NCI-H526 (cell line): ENCODE measurements at regions not wholly inside any gene's neighbourhood (a gene's known extent, or its start where the extent isn't known, plus 50 kb on each side); places are given as distances from the start of the nearest gene placed in this dataset.

Experiments
- DNase-seq, 2 experiments: peaks; one replicate each; lab custom pipeline; 2025; lab: John Stamatoyannopoulos, UW

DNA sequence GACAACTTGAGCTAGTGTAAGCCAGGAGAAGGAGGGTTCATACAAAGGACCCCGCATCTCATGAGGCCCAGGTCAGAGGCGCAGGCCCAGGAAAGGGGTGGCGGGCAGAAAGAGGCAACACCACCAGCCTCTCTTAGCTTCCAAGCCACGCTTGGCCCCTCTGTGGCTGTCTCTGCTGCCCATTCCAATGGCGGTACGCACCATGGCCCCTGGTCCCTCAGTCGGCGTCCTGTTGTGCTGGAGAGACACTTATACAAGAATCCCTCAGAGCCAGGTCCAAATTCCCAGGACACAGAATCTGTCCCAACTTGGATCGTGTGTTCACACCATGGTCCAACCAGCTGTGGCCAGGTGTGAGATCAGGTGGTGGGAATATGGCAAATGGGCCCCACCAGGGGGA lies 127.0 kb upstream of the CDH4 start:
- DNase-seq, result no peak

DNA sequence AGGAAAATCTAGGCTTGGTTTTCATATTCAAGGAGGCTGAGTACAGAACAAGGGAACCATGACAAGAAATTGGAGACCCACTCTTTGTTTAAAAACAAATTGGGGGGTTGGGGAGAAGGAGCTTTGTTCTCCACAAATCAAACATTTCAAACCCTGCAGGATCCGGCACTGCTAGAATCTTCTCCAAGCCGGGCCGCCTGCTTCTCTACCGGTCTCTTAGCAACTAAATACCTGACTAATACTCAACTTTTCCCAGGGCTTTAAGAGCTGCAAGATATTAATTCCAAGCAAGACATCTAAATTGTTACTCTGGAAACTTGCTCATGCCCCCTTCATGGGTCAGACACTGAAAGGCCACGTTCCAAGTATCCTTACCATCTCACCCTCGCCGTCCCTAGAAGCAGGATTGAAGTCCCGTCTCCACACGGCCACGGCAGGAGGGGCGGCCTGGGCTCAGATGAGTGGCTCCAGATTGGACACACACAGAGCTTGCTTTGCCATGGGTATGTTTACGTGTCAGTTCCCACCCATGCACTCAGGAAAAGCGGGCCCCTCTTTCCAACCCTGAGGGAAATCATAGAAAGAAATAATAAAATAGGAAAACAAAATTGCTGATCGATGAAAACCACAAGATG lies 126.4 kb upstream of the CDH4 start:
- DNase-seq, result no peak

DNA sequence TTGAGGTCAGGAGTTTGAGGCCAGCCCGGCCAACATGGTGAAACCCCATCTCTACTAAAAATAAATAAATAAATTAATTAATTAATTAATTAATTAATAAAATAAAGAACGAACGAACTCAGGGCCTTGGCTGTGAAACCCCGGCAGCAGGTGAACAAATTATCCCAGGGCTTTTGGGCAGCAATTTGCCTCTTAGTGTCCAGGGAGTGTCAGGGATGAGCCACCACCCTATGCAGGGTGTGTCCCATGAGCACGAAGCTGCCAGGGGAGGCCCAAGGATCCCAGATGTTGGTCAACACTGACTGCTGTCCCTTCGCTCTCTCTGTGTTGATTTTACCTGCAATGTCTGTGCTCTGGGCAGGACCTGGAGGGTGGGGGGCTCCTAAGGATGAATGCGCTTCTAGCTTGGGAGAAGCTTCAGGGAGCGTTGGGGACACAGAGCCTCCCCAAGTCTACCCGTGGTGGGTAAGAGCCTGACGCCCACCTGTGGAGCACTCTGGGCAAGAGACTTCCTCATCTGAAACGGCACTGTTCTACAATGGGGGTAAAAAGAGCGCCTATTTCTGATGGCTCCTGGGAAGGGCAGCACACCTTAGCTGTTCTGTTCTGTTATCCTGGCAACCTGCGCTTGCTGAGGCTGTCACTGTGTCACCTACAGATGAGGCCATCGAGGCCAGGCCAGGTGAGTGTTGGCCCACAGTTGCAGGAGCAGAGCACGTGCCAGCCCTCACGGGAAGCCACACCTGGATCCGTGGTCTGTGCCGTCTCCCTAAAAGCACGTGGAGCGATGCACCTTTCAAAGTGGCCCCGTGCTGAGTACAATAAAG lies 125.5 kb upstream of the CDH4 start:
- no peak for DNase-seq

- no peak for DNase-seq
Measured at GRCh38 chr20:61127311-61128039, 124.6 kb upstream of the CDH4 start.

- no peak for DNase-seq
Measured at GRCh38 chr20:61128701-61129269, 123.3 kb upstream of the CDH4 start.

DNA sequence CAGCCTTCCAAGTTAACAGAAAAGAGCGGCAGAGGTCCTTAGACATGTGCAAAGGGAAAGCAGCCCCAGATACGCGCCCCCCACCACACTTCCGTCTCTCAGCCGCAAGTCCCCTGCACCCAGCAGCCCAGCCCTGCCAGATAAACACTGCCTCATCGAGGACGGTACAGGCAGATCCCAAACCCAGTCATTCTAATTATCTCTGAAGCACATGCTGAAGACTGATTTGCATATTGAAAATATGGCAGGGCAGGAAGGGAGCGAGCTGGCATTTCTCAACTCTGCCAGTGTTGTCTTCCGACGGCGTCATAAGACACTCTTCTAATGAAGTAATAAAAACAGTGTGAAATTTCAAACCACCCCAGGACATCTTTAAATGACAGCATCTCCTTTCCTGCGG lies 122.8 kb upstream of the CDH4 start:
- DNase-seq, result peak; percentile 59 to 79

- DNase-seq, result no peak
Measured at GRCh38 chr20:61130156-61130555, 121.9 kb upstream of the CDH4 start.

DNA sequence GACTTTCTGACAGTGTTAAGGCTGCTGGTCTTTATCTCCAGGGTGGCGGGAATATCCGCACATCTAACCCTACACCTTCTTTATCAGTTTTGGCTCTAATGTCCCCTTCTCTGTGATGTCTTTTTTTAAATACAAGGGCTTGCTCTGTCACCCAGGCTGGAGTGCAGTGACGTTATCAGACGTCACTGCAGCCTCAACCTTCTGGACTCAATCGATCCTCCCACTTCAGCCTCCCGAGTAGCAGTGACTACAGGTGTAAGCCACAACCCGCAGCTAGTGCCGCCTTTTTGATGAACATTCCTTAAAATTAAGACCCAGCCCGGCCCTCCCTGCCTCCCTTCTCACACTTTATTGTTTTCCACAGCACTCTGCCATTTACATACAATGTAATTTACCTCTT lies 120.1 kb upstream of the CDH4 start:
- no peak for DNase-seq

DNA sequence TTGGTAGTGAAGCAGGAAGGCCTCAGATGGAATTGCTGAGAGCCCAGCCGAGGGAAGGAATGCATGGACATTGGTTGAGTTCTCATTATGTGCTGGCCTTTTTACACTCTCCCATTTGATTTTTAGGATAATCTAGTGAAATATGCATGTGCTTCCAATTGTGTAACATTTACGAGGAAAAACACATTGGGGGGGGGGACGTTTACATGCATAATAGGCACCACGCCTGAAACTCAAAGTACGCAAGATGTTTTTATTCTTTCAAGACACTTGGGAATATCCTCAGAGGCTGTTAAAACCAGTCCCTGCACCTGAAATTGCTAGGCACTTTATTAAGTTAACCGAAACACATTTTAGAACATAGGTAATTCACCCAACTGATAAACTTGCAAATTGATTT lies 118.5 kb upstream of the CDH4 start:
- DNase-seq, result no peak

- DNase-seq, result no peak
Measured at GRCh38 chr20:61134296-61135030, 117.6 kb upstream of the CDH4 start.

GRCh38 chr20:61135266-61135665 lies 116.8 kb upstream of the CDH4 start:
- DNase-seq, result no peak

DNA sequence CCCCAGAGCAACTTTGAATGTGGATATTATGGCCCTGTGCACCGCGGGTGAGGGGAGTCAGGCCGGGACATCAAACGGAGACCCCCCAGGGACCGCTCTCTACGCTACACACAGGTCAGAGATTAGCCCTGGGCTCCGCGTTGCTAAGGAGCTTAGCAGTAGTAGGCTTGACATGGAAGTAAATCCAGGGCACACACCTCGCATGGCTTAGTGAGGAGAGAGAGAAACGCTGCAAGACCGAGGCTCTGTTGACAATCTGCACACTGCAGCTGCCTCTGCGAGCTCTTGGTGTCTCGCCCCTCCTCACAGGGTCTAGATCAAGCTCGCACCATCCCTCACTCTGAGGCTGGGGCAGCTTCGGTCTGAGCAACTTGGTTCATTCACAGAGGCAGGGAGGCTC lies 116.1 kb upstream of the CDH4 start:
- DNase-seq, result no peak

DNA sequence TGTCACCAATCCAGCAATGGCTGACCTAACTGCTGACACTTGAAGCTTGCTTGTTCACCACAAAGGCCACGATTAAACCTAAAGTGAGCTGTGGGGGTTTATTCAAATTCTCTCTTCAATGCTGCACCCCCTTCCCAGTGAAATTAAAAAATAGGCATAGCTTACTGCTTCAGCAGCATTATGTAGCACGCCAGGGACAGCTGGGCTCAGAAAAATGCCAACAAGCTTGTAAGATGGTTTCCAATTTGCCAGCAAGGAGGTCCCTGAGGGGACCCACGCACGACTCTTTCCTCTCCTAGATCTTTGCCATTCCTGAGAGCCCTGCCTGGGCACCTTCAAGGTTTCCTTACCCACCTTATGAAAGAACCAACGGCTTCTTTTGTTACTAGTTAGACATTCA lies 113.5 kb upstream of the CDH4 start:
- no peak for DNase-seq

DNA sequence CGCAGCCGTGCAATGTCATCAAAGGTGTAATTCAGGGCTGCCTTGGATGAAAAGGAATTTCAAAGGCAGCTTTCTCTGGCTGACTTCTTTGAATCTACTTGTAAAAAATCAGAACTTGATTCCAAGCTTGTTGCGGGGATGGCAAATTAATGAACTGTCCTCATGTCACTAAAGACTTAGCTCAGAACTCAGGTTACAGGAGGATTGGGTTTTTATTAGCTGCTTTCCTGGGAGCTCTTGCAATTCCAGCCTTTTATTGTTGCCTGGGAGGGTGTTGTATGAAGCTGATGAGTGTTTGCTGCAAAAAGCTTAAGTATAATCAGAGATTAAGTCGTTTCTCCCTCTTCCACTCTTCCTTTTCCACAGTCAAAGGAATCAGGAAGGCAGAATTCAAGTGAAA lies 113.0 kb upstream of the CDH4 start:
- DNase-seq, result no peak

DNA sequence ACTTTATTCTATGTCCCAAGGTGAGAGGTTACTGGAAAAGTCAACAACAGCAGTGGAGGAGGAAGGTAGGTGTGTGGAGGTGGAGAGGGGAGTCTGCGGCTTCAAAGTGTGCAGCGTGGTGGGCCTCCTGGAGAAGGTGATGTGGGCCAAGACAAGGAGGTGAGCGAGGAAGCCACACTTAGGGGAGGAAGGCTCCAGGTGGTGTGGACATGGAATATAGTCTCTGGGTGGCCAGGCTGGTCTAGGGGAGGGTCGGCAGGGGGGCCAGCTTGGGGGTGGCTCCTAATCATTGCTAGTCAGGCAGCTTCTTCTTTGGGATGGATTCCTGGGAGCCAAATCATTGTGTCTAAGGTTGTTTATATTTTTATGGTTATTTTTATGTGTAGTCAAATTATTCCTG lies 111.5 kb upstream of the CDH4 start:
- DNase-seq, result no peak

DNA sequence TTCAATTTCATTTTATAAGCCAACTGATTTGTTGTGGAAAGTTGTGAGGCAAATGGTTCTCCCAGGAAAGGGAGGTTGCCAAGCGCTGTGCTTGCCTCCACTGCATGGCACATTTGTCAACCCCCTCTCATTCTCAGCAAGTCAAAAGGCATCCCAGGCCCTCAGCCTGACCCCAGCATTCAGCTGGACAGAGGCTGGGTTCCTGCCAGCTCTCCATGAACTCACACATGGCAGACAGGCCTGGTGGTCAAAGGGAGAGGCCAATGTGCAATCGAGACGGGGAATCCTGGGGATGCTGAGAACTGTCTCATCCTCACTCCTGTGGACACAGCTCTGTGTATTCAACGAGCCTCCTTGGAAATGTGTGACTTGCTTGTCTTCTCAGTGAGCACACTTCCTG lies 106.0 kb upstream of the CDH4 start:
- DNase-seq, result no peak

- DNase-seq, result no peak
Measured at GRCh38 chr20:61149636-61150035, 102.4 kb upstream of the CDH4 start.

GRCh38 chr20:61157301-61157700 lies 94.8 kb upstream of the CDH4 start:
- no peak for DNase-seq

GRCh38 chr20:61159957-61160686 lies 91.9 kb upstream of the CDH4 start:
- DNase-seq, result peak in 1 of 2 experiments; percentile 54

DNA sequence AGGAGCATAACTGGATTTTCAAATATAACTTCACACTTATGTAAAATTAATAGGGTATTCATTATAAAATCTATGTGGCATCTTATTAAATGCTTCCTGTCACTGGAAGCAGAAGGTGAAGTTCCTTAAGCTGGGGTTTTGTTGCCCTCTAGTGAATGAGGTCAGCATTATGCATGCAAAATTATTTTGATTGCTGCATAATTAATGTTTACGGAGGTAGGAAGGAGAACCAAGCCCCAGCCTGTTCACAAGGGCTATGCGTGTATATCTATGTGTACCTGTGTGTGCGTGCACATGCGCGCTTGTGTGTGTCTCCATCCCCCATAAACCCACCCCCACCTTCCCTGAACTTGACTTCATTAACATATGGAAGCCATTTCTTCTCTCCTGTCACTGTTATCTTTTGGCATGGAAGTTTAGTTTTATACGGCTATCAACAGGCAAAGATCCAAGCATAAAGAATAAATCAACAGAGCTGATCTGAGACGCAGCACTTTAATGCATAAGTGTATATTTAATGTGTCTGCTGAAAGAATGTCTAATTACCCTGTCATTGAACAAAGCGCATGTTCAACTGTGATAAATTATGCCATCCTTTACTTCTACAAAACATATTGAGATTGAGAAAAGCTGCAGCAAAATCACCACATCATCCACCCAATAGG lies 90.2 kb upstream of the CDH4 start:
- peak in 1 of 2 experiments; percentile 21 for DNase-seq

DNA sequence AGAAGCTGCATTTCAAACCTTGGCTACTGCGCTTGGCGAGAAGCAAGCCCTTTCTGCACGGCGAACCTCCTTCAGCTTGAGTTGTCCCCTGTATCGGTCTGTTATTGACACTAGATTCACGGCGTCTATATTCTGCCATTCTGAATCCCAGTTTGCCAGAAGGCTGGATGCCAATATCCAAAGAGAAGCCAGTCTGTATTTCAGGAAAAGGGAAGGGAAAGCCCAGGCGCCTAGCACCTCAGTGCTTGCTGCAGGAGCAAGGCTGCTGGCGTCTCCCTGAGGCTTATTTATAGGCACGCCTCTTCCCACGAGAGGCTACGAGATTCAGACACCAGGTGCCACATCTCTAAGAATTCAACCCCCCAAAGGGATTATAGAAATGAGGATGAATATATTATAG lies 89.6 kb upstream of the CDH4 start:
- no peak for DNase-seq
